ENCODE measurements at regions not wholly inside any gene's neighbourhood (a gene's known extent, or its start where the extent isn't known, plus 50 kb on each side); places are given as distances from the start of the nearest gene placed in this dataset.

DNA sequence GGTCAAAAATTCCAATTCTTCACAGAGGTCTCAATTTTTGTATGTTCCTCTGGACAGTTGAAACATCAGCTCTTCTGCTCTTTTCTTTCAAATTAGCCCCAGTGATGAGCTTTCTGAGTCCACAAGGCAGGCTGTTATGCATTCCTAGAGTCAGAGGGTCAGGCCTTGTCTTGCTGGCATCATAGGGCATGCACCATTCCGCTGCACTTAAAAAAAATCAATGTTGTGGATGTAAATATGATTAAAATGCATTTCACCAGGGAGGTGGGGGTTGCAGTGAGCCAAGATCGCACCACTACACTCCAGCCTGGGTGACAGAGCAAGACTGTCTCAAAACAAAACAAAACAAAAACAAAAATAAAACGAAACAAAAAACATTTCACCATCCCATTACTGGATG, 465.3 kb downstream of the EIPR1 start:
- no peaks in the 10 kb centered on the region for H3K9me3 ChIP-seq (ENCODE audit: low read length)
- no peaks in the 10 kb centered on the region for H4K20me1 ChIP-seq (ENCODE audit: insufficient read depth, low read length)
- no peaks in the 10 kb centered on the region for H3K9me2 ChIP-seq (ENCODE audit: insufficient read depth, low read length)
- H2AFZ ChIP-seq (ENCODE audit: low read length) = no peak overlapping the region
- H3K27ac ChIP-seq (ENCODE audit: low read depth, low read length, poor library complexity, severe bottlenecking) = no peak overlapping the region
- CTCF ChIA-PET (ENCODE audit: unreplicated experiment) = no interaction called here
- no peak overlapping the region for H3K4me2 ChIP-seq (ENCODE audit: low read length)
- TF ChIP-seq, protein P1, sequence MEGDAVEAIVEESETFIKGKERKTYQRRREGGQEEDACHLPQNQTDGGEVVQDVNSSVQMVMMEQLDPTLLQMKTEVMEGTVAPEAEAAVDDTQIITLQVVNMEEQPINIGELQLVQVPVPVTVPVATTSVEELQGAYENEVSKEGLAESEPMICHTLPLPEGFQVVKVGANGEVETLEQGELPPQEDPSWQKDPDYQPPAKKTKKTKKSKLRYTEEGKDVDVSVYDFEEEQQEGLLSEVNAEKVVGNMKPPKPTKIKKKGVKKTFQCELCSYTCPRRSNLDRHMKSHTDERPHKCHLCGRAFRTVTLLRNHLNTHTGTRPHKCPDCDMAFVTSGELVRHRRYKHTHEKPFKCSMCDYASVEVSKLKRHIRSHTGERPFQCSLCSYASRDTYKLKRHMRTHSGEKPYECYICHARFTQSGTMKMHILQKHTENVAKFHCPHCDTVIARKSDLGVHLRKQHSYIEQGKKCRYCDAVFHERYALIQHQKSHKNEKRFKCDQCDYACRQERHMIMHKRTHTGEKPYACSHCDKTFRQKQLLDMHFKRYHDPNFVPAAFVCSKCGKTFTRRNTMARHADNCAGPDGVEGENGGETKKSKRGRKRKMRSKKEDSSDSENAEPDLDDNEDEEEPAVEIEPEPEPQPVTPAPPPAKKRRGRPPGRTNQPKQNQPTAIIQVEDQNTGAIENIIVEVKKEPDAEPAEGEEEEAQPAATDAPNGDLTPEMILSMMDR (conservative IDR thresholded peaks at IDR 0.05; ENCODE audit: low read length) = no peak
- no peaks in the 10 kb centered on the region for H3K4me1 ChIP-seq (ENCODE audit: insufficient read depth, low read length, poor library complexity, severe bottlenecking)
- no peaks in the 10 kb centered on the region for H3K79me2 ChIP-seq (ENCODE audit: insufficient read depth, low read depth, low read length)
- POLR2A ChIA-PET = interaction anchor here (1.9 kb wide), 1 partner anchor 9 kb away, joined by 5 read pairs; no protein-coding TSS in a partner anchor
- H3K36me3 ChIP-seq (ENCODE audit: insufficient read depth, low read length) = no peaks in the 10 kb centered on the region
- no TSS peak for BruUV-seq (replicated peaks)
- H3K4me3 ChIP-seq (ENCODE audit: low read depth, low read length, poor library complexity, severe bottlenecking) = no peak overlapping the region
- DNase-seq (ENCODE audit: low spot score) = no peak
- intact Hi-C loops (cut with micrococcal nuclease; ENCODE audit: unreplicated experiment) = no loop called here

DNA sequence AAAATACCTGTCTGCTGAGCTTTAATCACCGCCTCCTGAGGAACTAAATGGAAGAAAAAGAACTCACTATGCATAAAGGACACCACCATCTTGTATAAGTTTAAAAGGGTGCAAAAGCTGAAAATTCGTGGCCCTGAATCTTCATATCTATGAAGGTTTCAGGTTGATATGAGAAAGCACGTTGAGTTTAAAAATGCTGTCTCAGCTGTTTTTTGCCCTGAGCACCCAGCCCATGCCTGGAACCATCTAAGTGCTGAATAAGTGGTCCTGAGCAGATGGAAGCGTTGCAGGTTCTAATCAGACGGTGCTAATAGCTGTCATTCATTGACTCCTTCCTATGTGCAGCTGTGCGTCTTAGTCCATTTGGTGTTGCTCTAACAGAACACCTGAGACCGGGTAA, 467.4 kb downstream of the EIPR1 start:
- H3K79me2 ChIP-seq (ENCODE audit: insufficient read depth, low read depth, low read length) = no peaks in the 10 kb centered on the region
- H4K20me1 ChIP-seq (ENCODE audit: insufficient read depth, low read length) = no peaks in the 10 kb centered on the region
- TF ChIP-seq, protein P1 (conservative IDR thresholded peaks at IDR 0.05; ENCODE audit: low read length) = no peak
- no peak for TF ChIP-seq EZH2phosphoT487 (IDR thresholded peaks at IDR 0.05; ENCODE audit: borderline replicate concordance, low read depth, low read length)
- ChIA-PET CTCF (ENCODE audit: unreplicated experiment) (no interaction called here), POLR2A (no interaction called here)
- H3K9me2 ChIP-seq (ENCODE audit: insufficient read depth, low read length) = no peaks in the 10 kb centered on the region
- no peaks in the 10 kb centered on the region for H3K4me1 ChIP-seq (ENCODE audit: insufficient read depth, low read length, poor library complexity, severe bottlenecking)
- H3K4me2 ChIP-seq (ENCODE audit: low read length) = no peak overlapping the region
- H2AFZ ChIP-seq (ENCODE audit: low read length) = no peak overlapping the region
- no peak for DNase-seq (ENCODE audit: low spot score)
- no peak overlapping the region for H3K27ac ChIP-seq (ENCODE audit: low read depth, low read length, poor library complexity, severe bottlenecking)
- no peak overlapping the region for H3K4me3 ChIP-seq (ENCODE audit: low read depth, low read length, poor library complexity, severe bottlenecking)
- H3K36me3 ChIP-seq (ENCODE audit: insufficient read depth, low read length) = no peaks in the 10 kb centered on the region
- intact Hi-C loops (cut with micrococcal nuclease; ENCODE audit: unreplicated experiment) = no loop called here
- BruUV-seq (replicated peaks) = no TSS peak
- H3K9me3 ChIP-seq (ENCODE audit: low read length) = no peaks in the 10 kb centered on the region

DNA sequence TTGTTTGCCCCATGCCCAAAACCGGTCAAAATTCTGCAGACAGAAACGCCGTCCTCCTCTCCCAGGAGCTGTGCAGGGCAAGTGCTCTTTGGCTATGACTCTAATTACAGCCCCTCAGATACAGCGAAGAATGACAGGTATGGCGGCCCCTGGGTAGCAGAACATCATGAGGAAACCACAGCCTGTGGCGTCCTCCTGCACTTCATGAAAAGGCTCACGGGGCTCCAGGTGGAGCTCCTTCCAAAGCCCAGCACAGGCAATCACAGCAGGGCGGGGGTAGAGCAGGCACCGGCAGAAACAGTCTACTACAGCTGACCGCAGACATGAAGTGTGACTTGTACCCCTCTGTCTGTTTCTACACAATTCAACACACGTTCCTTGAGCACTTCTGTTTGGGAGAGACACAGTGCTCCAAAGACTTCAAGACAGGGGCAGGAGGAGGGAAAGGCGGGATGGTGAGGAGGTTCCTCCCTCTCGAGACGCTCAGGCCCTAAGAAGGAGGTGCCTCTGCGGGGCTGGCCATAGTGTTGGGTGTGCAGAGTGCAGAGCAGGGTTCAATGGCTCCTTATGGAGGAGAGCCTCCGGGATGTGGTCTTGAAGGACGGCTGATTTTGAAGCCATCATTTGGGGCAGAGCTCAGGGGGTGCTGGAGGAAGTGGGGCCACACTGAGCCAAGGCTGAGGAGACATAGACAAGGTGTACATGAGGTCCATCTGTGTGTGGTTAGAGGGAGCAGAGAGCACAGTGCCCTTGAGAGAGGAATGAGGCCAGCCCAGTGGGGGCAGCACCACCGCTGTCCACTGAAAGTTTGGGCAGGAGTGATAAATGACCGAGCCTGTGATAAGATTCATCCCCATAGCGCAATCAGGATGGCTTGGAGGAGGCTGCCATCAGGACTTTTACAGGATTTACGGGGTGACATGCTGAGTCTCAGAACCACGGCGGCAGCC, 468.3 kb downstream of the EIPR1 start:
- ChIA-PET CTCF (ENCODE audit: unreplicated experiment) (no interaction called here), POLR2A (interaction anchor here (0.5 kb wide), 1 partner anchor 95 kb away, joined by 3 read pairs; no protein-coding TSS in a partner anchor)
- Histone ChIP-seq H3K27ac (ENCODE audit: low read depth, low read length, poor library complexity, severe bottlenecking) (no peak overlapping the region), H4K20me1 (ENCODE audit: insufficient read depth, low read length) (no peaks in the 10 kb centered on the region), H2AFZ (ENCODE audit: low read length) (no peak overlapping the region), H3K9me2 (ENCODE audit: insufficient read depth, low read length) (no peaks in the 10 kb centered on the region), H3K4me2 (ENCODE audit: low read length) (no peak overlapping the region), H3K79me2 (ENCODE audit: insufficient read depth, low read depth, low read length) (no peaks in the 10 kb centered on the region), H3K9me3 (ENCODE audit: low read length) (no peaks in the 10 kb centered on the region), H3K36me3 (ENCODE audit: insufficient read depth, low read length) (no peaks in the 10 kb centered on the region), H3K4me3 (ENCODE audit: low read depth, low read length, poor library complexity, severe bottlenecking) (no peak overlapping the region), H3K4me1 (ENCODE audit: insufficient read depth, low read length, poor library complexity, severe bottlenecking) (no peaks in the 10 kb centered on the region)
- no TSS peak for BruUV-seq (replicated peaks)
- TF ChIP-seq, protein P1 (conservative IDR thresholded peaks at IDR 0.05; ENCODE audit: low read length) = no peak
- intact Hi-C loops (cut with micrococcal nuclease; ENCODE audit: unreplicated experiment) = no loop called here
- no peak for DNase-seq (ENCODE audit: low spot score)
